H4 (cell line): ENCODE measurements at regions not wholly inside any gene's neighbourhood (a gene's known extent, or its start where the extent isn't known, plus 50 kb on each side); places are given as distances from the start of the nearest gene placed in this dataset.

Experiments
- DNase-seq: peaks from one replicate; pipeline ENCODE4 v3.0.0-alpha.2; 2015; ENCODE audit warnings: low spot score

DNA sequence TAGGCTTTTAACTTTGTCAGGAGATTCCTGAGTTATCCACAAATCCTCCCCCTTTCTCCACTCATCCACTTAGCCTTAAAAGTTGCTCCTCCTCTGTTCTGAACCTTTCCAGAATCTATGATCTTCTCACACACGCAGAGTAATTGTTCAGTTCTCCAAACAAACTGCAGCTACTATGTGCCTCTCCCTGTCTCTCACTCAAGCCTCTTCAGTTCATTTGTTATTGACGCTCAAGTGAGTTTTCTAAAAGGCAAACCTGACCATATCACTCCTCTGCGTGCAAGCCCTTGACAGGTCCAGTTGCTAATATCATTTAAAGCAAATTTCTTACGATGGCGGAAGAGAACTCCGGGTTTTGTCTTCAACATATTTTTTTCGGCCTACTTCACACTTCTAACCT is 1169.7 kb upstream of the TENM4 start:
- no peak for DNase-seq

DNA sequence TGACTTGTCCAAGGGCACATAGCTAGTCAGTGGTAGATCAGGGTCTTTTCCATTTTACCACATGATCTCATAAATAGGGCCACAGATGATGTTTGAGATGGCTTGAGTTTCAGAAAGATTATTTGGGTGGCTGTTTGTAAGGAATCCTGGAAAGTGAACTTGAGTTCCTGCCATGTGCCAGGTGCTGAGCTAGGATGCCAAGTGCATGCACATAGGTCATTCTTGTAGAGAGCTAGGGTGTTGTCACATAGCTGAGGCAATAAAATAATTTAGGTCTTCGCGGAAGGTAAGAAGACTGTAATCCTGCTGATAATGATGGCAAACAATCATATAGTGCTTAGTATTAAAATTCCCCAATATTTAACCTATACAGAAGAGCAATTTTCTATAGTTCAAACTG is 1162.6 kb upstream of the TENM4 start:
- no peak for DNase-seq

DNA sequence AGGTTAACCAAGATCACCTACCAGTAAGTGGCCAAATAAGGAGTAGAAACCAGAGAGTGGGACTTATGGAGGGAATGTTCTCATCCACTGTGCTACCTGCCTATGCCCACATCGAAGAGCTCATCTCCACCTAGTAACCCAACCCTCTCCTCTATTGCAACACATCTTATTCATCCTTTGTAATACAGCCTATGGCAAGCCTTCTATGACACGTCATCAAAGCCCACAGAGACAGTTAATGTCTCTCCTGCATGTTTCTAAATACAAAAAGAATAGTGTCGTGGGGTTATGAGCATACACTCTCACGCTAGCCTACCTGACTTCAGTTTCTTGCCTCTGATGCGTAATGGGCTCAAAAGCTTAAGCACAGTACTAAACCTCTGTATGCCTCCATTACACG is 1158.1 kb upstream of the TENM4 start:
- no peak for DNase-seq

DNA sequence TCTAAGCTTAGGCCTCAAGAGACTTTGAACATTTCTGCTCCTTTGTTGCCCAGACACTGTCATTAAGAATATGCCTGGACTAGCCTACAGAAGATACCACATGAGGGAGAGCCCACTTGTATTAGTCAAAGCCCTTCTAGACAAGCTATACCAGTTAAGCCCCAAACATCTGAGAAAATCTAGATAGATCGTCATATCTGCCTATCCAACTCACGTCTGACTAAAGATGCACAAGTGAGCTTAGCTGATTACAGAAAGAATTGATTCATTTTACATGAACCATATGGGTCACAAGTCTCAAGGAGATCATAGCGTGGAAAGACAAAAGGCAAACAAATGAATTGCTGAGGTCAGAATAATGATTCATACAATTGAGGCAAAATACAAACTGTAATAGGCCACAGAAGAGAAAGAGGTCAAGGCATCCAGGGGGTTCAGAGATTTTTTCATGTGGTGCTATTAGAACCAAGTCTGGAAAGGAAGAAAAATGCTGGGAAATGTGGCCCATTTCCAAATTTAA is 1155.5 kb upstream of the TENM4 start:
- no peak for DNase-seq

DNA sequence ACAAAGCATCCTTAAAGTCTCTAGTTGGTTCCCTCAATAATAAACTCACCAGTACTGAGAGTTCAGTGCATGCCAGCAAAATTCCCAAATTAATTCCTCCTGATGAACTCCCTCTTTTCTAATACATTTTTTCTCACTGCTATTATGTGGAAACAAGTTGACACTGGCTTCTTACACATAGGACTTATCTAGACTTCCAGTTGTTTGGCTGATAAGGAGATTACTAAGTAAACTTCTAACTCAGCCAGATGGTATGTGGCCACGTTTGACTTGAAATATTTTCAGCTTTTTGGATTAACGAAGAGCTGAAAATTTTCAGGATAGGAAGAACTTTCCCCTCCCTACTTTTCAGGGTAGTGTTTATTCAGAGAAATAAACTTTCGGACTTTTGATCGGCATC is 1154.2 kb upstream of the TENM4 start:
- DNase-seq = peak; percentile 13

DNA sequence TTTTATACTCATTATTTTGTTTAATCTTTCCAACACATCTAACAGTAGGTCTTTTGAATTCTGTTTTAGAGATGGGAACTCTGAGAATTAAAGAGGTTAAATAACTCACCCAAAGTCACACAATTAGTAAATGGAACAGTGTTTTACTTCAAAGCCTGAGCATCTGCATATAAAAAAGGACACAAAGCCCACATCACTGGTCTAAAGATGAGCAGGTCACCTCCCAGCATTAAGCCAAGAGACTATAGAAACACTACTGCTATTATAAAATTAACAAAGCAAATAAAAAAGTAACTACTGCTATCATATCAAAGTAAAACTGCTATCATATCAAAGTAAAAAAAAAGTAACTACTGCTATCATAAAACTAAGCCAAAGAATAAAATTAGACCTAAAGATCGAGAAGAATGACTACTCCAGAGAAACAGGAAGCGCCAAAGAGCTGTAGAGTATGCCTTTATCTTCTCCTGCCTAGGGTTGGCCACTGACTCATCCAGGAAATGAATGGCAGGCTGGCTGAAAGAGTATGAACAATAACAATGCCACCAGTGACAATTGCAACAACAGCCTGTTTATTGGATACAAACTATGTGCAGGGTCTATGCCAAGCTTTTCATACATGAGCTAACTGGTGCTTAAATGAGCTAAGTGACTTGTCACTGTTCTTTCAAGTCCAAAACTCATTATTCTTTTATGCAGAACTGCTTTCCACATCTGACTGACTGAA is 1153.0 kb upstream of the TENM4 start:
- DNase-seq = peak; percentile 68

DNA sequence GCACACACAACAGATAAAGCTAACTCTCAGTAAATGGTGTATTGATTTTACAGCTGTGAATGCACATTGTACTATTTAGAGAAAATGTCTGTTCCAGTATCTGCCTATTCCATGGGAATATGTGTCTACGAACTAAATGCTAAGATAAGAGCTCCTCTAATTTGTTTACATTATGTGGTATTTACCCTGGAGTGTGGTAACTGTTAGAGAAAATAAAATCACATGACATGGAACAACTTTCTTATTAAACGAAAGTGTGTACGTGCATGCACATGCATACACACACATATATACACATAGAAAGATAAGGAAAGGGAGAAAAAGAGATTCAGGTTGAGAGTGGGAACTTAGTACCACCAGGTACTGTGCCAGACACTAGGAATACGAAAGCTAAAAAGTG is 1151.7 kb upstream of the TENM4 start:
- peak; percentile 28 for DNase-seq

DNA sequence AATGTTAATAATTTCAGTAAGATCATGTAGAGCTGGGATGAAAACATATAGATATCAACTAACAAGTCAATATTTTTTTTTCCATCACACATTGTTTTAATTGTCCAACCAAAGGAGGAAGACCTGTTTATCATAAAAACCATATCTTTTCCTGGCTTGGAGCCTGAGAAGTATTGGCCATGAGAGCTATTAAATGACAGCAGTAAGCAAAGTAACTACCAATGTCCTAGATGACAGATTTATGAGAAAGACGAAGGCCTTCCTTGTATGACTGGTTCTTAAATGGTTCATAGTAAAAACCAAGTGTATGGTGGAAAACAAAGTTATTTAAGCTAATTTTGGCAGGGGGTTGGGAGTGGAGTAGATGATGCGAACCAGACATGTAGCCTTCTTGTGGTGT is 1147.1 kb upstream of the TENM4 start:
- no peak for DNase-seq

DNA sequence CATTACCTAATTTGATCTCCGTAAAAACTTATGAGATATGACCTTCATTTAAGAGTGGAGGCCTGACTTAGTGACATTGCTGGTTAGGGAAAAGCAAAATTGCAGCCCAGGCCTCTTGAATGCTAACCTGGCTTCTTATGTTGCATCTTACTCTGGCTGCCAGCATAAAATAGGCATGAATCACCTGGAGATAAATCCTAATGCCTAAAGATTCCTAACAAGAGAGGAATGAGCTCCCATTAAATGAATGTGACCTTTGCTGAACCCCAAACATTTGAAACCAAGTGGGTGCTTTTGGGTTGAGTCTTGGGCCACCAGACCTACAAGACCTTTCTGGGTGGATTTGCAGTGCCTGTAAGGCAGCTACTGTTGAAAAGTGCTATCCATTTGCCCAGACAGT is 1145.6 kb upstream of the TENM4 start:
- no peak for DNase-seq

DNA sequence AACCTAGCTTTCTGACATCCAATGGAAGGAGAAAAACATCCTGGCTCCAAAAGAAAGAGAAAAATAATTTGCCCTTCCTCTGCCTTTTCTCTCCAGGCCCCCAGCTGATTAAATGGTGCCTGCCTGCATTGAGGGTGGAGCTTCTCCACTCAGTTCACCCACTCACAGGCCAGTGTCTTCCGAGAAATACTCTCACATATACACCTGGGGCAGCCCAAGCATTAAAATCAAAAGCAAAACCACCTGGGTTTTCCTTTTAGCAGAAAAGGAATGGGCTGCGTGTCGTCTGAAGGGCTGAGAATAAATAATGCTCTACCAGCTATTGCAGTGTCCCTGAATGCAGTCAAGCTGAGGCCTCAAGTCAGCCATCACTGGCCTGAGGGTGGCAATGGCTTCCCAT is 1143.8 kb upstream of the TENM4 start:
- no peak for DNase-seq

DNA sequence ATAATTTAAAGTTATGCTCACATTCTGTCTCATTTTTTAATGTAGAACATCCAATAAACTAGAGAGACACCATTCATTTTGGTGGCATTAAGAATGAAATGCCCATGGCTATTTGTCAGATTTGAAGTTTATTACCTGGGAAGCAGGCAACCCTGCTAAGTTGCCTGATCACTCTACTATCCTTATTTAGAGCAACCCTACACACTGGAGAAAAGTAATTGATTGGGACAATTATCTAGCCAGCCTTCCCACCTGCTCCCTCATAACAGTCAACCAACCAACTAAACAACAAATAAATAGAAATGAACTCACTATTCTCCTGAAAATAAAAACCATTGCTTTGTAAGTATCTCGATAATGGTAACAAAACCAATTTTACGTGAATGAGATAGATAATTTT is 1129.0 kb upstream of the TENM4 start:
- DNase-seq = no peak

DNA sequence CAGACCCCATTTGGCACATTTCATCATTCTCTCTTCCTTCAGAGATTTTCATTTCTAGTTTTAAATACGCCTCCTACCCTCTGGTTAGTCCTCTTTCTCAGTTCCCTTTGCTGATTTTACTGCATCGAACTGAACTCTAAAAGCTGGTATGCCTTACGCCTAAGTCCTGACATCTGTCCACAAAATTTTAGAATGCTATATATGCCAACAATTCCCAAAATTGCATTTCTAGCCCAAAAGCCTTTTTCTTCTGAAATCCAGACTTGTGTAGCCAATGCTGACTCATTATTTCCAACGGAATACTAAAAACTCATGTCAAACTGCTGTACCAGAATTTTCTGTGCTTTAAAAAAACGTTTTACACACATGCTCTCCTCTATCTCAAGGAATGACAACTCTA is 1124.4 kb upstream of the TENM4 start:
- no peak for DNase-seq

DNA sequence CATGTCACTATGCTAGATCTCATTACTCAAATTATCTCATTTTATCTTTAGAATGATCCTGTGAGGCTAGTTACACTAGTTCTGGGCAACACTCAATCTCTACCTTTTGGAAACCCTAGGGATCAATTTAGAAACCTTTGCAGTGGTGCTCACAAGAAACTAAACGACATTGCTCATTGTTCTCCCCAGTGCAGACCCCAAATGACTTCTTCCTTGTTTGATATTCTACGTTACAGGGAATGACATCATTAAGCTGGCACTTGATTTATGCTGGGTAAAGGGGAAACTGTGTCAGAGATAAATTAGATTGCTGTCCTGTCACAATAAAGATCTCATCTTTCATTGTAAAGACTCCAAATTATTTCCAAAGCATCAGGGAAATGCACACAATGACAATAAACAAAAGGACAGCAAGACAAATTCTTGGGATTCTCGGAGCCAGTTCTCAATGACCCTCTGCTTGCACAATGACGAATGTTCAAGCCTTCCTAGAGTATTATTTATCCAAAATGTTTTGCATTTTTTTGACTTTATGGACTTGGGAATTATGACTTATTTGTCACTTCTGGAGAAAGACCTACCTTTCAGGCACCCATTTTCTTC is 1121.8 kb upstream of the TENM4 start:
- DNase-seq = no peak

DNA sequence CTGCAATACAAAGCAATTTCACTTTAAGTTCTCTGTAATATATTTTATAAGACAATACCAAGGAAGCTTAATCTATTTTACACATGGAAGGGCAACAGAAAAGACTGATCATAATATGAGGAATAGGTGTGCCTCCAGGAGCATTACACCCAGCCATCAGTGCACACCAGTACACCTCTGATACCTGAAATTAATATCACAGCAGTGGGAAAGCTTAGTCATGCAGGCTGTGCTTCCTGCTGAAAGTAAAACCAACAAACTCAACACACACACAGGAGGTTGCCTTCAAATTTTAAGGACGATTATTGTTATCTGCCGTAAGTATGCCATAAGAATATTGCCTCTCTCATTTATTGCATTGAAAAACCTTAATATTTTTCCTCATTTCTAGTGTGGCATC is 1119.1 kb upstream of the TENM4 start:
- no peak for DNase-seq

DNA sequence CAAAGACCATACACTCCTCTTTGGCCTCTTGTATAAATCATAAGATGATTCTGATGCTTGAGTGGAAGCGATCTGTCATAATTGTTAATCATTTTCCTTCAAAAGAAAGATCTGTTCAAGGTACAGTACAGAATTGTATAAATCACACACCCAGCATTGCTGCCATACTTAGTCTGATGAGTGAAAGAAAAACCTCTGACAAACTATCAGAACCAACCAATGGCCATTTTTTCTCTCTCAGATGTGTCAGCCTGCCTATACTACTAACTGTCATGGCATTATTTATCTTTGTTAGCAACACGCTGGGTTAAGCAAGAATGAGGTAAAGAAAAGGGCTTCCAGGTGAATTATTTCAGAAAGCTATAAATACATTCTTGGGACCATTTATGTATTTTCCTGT is 1112.7 kb upstream of the TENM4 start:
- no peak for DNase-seq

DNA sequence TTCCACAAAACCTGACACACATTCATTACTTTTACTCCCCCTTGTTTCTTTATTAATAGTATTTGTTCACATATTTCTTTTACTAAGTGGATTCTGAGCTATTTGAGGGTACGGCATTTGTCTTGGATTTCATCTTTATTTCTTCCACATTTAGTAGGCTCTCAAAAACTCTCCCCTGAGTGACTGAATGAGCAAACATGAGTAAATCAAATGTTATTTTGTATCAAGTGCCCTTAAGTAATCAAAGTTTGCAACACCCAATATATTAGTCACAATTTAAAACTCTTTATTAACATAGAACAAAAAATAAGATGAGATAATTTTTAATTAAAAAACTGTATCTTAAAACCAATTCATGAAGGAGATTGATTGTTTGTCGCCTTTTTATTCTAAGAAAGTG is 1101.9 kb upstream of the TENM4 start:
- no peak for DNase-seq

DNA sequence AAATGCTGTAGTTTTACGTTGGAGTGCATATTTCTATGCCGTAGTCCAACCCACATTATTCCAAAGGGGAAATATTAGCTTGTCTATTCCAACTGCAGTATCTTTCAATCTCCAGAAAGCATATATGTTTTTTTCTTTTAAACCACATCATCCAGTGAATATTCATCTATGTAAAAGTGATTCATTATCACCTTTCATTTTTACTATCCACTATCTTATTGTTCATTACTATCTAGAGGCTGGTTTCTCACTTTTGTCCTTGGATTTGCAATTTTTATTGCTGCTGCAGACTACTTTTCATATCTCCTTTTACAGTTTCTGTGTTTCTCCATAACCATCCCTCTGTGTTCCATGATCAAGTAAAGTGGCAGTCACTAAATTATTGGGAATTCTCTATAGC is 1097.2 kb upstream of the TENM4 start:
- DNase-seq = no peak

DNA sequence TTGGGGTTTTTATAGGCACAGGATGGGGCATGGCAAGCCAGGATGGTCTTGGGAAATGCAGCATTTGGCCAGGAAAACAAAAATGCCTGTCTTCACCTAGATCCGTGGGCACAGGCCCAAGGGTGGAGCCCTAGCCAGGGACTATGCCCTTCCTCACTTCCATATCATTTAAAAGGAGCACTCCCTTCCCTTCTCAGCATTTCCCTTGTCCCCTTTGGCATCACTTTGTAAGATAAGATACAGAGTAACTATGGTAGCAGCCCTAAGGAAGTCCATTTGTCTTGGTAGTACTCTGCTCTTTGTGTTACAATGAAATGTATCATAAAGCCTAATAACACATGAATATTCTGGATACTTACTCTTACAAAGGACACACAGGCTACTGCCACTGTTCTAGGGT is 1092.6 kb upstream of the TENM4 start:
- no peak for DNase-seq

DNA sequence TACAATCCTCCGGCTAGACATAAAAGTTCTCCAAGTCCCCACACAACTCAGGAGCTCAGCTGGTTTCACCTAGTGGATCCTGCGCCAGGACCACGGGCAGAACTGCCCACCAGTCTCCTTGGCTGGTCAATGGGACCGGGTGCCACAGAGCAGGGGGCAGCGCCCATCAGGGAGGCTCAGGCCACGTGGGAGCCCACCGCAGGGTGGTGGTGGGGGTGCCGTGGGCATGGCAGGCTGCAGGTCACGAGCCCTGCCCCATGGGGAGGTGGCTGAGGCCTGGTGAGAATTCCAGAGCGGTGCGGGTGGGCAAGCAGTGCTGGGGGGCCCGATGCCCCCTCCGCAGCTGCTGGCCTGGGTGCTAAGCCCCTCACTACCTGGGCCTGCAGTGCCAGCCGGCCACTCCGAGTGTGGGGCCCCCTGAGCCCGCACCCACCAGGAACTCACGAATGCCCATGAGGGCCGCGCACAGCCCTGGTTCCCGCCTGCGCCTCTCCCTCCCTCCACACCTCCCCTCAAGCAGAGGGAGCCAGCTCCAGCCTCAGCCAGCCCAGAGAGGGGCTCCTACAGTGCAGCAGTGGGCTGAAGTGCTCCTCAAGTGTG is 1091.9 kb upstream of the TENM4 start:
- no peak for DNase-seq

DNA sequence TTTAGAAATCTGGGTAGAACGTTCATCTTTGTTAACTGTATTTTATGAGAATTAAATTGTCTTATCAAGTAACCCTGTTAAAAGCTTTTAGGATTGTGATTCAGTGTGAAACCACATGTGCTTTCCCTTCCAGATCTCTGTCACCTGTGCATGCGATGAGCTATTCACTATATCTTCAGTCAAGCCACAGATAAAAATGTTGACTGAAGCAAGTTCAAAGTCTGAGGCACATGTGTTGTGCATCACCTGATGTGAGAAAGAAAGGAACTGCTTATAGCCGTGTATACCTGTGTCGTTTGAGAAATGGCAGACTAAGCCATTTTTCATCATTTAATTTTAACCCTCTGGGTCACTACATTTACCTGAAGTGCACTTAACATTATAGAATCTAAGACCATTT is 1088.9 kb upstream of the TENM4 start:
- DNase-seq = no peak

DNA sequence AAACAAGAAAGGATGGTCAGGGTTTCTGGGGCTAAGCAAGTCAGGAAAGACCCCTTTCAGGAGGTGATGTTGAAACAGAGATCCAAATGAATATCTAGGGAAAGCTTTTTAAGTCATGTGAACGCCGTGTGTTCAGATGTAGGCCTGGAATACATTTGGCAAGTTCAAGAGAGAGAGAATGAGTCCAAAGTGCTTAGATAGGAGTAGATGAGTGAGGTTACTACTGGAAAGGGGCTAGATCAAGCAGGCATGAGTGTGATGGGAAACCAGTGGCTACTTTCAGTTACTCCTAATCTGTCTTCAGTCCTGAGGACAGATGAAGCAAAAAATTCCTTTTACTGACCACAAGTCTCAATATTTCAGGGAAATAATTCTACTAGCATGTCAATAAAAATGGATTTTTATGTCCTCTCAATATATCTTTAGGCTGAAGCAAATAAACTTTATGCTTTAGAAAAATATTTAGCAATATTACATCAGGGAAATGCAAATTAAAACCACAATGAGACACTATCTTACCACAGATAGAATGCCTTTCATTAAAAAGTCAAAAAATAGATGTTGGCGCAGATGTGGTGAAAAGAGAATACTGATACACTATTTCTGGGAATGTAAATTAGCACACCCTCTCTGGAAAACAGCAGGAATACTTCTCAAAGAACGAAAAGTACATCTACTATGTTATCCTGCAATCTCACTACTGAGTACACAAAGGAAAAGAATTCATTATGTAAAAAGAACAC is 1085.0 kb upstream of the TENM4 start:
- no peak for DNase-seq

DNA sequence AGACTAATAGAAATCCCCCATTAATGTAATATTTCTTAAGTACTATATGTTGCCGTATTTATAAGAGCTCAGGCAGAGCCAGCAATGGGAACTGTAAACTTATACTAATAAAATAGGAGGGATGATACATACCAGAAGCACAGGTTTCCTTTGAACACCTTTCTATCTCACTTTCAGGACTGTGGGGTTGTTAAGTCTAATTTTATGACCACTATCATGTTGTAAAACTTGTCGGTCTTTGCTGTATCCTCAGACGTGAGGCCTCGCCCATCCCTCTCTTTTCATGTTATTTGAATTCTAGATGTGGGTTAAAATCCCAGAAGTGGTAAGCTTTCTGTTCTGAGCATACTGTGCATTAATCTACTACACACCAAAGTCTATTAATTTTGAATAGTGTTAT is 1083.5 kb upstream of the TENM4 start:
- DNase-seq = no peak

DNA sequence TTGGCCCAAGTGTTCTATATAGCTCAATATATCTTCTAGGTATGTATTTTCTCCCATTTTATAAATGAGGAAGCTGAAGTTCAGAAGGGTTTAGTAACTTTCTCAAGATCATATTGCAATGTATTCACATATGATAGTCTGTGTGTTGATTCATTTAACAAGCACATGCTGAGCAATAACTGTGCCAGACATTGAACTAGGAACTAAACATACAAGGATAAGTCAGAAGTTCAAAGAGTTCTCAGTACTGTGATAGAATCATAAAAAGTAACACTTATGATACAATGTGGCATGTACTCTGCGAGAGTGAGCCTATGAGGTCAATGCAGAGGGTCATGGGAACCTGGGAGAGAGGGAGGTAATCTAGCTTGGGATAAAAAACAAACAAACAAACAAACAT is 1082.2 kb upstream of the TENM4 start:
- no peak for DNase-seq
